ENCODE measurements at regions not wholly inside any gene's neighbourhood (a gene's known extent, or its start where the extent isn't known, plus 50 kb on each side); places are given as distances from the start of the nearest gene placed in this dataset.

DNA sequence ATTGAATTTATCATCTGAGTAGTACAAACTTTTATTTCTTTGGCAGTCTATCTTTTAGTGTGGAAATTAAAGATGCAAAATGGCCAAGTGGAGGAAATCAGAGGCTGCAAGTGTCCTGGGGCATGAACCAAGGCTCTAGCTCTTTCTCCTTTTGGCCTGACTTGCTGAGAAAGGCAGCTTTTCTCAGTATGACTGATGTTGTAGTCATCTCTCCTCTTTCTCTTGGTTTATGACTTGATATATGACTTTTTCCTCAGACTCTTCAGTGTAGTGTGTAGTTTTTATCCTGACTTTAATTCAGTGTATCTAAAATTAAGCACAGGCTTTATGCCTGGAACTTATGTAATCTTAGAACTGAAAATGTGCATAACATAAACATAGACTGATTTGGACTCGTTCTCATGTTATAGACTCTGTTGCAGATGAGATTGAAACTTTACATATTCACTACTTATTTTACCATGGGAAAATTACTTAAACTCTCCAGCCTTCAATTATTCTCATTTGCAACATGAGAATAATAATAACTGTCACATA is 65.7 kb downstream of the SLITRK5 start:
- H3K9ac ChIP-seq (ENCODE audit: low read depth in 1 of 2, low read length in 2 of 2), result no peak overlapping the region
- no peak overlapping the region for H3K27ac ChIP-seq (ENCODE audit: low read depth, low read length)
- H3K4me3 ChIP-seq (ENCODE audit: low read depth in 1 of 2, low read length in 2 of 2), result no peak overlapping the region
- H3K27me3 ChIP-seq (ENCODE audit: control insufficient read depth in 1 of 2, insufficient read depth in 2 of 2, low read length in 2 of 2), result no peaks in the 10 kb centered on the region
- no peaks in the 10 kb centered on the region for H3K9me3 ChIP-seq (ENCODE audit: control insufficient read depth in 1 of 2, low read length in 2 of 2)
- no peaks in the 10 kb centered on the region for H3K36me3 ChIP-seq (ENCODE audit: control insufficient read depth in 1 of 2, insufficient read depth in 2 of 2, low read length in 2 of 2)
- H3K4me1 ChIP-seq (ENCODE audit: control insufficient read depth in 1 of 2, insufficient read depth in 2 of 2, low read length in 2 of 2), result no peaks in the 10 kb centered on the region

GRCh38 chr13:87754097-87754496 is 82.9 kb downstream of the SLITRK5 start:
- Histone ChIP-seq H3K4me1 (ENCODE audit: control insufficient read depth in 1 of 2, insufficient read depth in 2 of 2, low read length in 2 of 2) (no peaks in the 10 kb centered on the region), H3K9ac (ENCODE audit: low read depth in 1 of 2, low read length in 2 of 2) (no peak overlapping the region), H3K36me3 (ENCODE audit: control insufficient read depth in 1 of 2, insufficient read depth in 2 of 2, low read length in 2 of 2) (no peaks in the 10 kb centered on the region), H3K27me3 (ENCODE audit: control insufficient read depth in 1 of 2, insufficient read depth in 2 of 2, low read length in 2 of 2) (no peaks in the 10 kb centered on the region), H3K4me3 (ENCODE audit: low read depth in 1 of 2, low read length in 2 of 2) (no peak overlapping the region), H3K27ac (ENCODE audit: low read depth, low read length) (no peak overlapping the region), H3K9me3 (ENCODE audit: control insufficient read depth in 1 of 2, low read length in 2 of 2) (no peaks in the 10 kb centered on the region)

DNA sequence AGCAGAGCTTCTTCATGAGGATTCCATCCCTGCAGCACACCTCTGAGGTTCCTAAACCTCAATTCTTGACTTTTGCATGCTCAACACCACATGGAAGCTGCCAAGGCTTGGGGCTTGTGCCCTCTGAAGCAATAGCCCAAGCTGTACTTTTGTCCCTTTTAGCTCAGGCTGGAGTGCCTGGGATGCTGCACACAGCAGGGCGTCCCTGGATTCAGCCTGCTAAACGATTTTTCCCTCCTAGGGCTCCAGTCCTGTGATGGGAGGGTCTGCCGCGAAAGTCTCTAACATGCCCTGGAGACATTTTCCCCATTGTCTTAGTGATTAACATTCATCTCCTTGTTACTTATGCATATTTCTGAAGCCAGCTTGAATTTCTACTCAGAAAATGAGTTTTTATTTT is 98.3 kb downstream of the SLITRK5 start:
- H3K27ac ChIP-seq (ENCODE audit: low read depth, low read length), result no peak overlapping the region

DNA sequence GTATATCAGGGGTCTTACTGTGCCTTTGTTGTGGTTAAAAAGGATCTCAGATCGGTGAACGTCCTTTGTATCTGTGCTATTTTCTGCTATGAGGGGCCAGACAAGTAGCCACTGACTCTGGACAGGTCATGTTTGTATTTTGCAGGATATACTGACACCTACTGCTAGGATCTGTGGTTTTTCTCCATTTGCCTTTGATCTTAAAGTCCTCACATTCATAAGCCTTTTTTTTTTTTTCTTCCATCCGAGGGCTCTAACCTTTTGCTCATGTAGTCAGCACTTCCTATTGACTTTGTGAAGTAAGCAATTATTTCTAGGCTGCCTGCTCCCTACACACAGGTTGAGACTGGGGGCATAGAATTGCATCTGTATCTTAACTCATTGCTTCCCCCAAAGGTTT is 106.2 kb downstream of the SLITRK5 start:
- H3K9ac ChIP-seq (ENCODE audit: low read depth in 1 of 2, low read length in 2 of 2), result no peak overlapping the region
- H3K4me1 ChIP-seq (ENCODE audit: control insufficient read depth in 1 of 2, insufficient read depth in 2 of 2, low read length in 2 of 2), result no peaks in the 10 kb centered on the region
- H3K27me3 ChIP-seq (ENCODE audit: control insufficient read depth in 1 of 2, insufficient read depth in 2 of 2, low read length in 2 of 2), result no peaks in the 10 kb centered on the region
- peaks cover 4 to 7% of the 10 kb centered on the region in 2 donors for H3K9me3 ChIP-seq (ENCODE audit: control insufficient read depth in 1 of 2, low read length in 2 of 2)
- H3K36me3 ChIP-seq (ENCODE audit: control insufficient read depth in 1 of 2, insufficient read depth in 2 of 2, low read length in 2 of 2), result no peaks in the 10 kb centered on the region
- no peak overlapping the region for H3K4me3 ChIP-seq (ENCODE audit: low read depth in 1 of 2, low read length in 2 of 2)
- no peak overlapping the region for H3K27ac ChIP-seq (ENCODE audit: low read depth, low read length)

More for the DNA sequence above, 98.3 kb downstream of the SLITRK5 start:
- Histone ChIP-seq H3K9me3 (ENCODE audit: control insufficient read depth in 1 of 2, low read length in 2 of 2) (peaks cover 0 to 4% of the 10 kb centered on the region in 2 donors), H3K4me1 (ENCODE audit: control insufficient read depth in 1 of 2, insufficient read depth in 2 of 2, low read length in 2 of 2) (no peaks in the 10 kb centered on the region), H3K4me3 (ENCODE audit: low read depth in 1 of 2, low read length in 2 of 2) (no peak overlapping the region), H3K9ac (ENCODE audit: low read depth in 1 of 2, low read length in 2 of 2) (no peak overlapping the region), H3K27me3 (ENCODE audit: control insufficient read depth in 1 of 2, insufficient read depth in 2 of 2, low read length in 2 of 2) (no peaks in the 10 kb centered on the region), H3K36me3 (ENCODE audit: control insufficient read depth in 1 of 2, insufficient read depth in 2 of 2, low read length in 2 of 2) (no peaks in the 10 kb centered on the region)

GRCh38 chr13:87778128-87778527 is 107.0 kb downstream of the SLITRK5 start:
- peaks cover 4 to 7% of the 10 kb centered on the region in 2 donors for H3K9me3 ChIP-seq (ENCODE audit: control insufficient read depth in 1 of 2, low read length in 2 of 2)
- H3K36me3 ChIP-seq (ENCODE audit: control insufficient read depth in 1 of 2, insufficient read depth in 2 of 2, low read length in 2 of 2), result no peaks in the 10 kb centered on the region
- no peaks in the 10 kb centered on the region for H3K4me1 ChIP-seq (ENCODE audit: control insufficient read depth in 1 of 2, insufficient read depth in 2 of 2, low read length in 2 of 2)
- H3K9ac ChIP-seq (ENCODE audit: low read depth in 1 of 2, low read length in 2 of 2), result no peak overlapping the region
- H3K4me3 ChIP-seq (ENCODE audit: low read depth in 1 of 2, low read length in 2 of 2), result no peak overlapping the region
- no peak overlapping the region for H3K27ac ChIP-seq (ENCODE audit: low read depth, low read length)
- H3K27me3 ChIP-seq (ENCODE audit: control insufficient read depth in 1 of 2, insufficient read depth in 2 of 2, low read length in 2 of 2), result no peaks in the 10 kb centered on the region

DNA sequence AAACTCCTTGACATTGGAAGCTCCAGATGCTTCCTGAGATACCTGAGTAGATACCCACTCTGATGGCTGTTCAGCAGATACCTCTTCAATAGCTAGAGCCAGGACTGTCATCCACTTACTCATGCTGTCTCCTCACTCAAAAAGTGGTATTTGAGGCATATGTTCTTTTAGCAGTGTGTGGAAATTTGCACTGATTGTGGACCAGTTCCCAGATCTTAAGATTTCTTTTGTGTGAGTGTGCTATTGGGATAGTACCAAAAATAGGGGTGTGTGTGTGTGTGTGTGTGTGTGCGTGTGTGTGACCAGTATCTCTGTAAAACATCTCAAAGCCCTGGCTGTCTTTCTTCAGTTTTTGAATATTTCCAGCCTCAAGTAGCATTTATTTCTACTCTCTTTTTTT is 108.3 kb downstream of the SLITRK5 start:
- no peaks in the 10 kb centered on the region for H3K36me3 ChIP-seq (ENCODE audit: control insufficient read depth in 1 of 2, insufficient read depth in 2 of 2, low read length in 2 of 2)
- H3K27ac ChIP-seq (ENCODE audit: low read depth, low read length), result no peak overlapping the region
- no peaks in the 10 kb centered on the region for H3K27me3 ChIP-seq (ENCODE audit: control insufficient read depth in 1 of 2, insufficient read depth in 2 of 2, low read length in 2 of 2)
- no peak overlapping the region for H3K9ac ChIP-seq (ENCODE audit: low read depth in 1 of 2, low read length in 2 of 2)
- peaks cover 4 to 12% of the 10 kb centered on the region in 2 donors for H3K9me3 ChIP-seq (ENCODE audit: control insufficient read depth in 1 of 2, low read length in 2 of 2)
- H3K4me1 ChIP-seq (ENCODE audit: control insufficient read depth in 1 of 2, insufficient read depth in 2 of 2, low read length in 2 of 2), result no peaks in the 10 kb centered on the region
- H3K4me3 ChIP-seq (ENCODE audit: low read depth in 1 of 2, low read length in 2 of 2), result no peak overlapping the region

DNA sequence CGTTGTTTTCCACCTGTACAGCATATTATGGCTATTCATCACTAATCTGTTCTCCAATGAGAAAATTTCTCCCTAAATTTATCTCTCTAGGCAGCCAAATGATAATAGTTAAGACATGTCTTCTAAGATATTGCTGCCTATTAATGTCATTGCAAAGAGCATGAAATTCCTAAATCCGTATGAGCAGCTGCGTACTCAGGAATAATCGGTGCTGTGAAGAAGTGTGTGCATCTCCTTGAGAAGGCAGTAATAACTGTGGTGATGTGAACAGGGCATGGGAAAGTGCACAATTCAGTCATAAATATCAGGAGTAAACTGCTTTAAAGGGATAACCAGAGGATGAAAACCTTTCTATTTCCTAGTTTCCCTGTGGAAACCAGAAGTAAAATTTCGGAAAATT is 112.2 kb downstream of the SLITRK5 start:
- no peaks in the 10 kb centered on the region for H3K36me3 ChIP-seq (ENCODE audit: control insufficient read depth in 1 of 2, insufficient read depth in 2 of 2, low read length in 2 of 2)
- H3K27me3 ChIP-seq (ENCODE audit: control insufficient read depth in 1 of 2, insufficient read depth in 2 of 2, low read length in 2 of 2), result no peaks in the 10 kb centered on the region
- no peak overlapping the region for H3K9ac ChIP-seq (ENCODE audit: low read depth in 1 of 2, low read length in 2 of 2)
- H3K27ac ChIP-seq (ENCODE audit: low read depth, low read length), result no peak overlapping the region
- no peak overlapping the region for H3K4me3 ChIP-seq (ENCODE audit: low read depth in 1 of 2, low read length in 2 of 2)
- no peaks in the 10 kb centered on the region for H3K4me1 ChIP-seq (ENCODE audit: control insufficient read depth in 1 of 2, insufficient read depth in 2 of 2, low read length in 2 of 2)
- H3K9me3 ChIP-seq (ENCODE audit: control insufficient read depth in 1 of 2, low read length in 2 of 2), result peaks cover 0 to 8% of the 10 kb centered on the region in 2 donors

- H3K9me3 ChIP-seq (ENCODE audit: control insufficient read depth in 1 of 2, low read length in 2 of 2), result peaks cover 0 to 4% of the 10 kb centered on the region in 2 donors
- no peaks in the 10 kb centered on the region for H3K4me1 ChIP-seq (ENCODE audit: control insufficient read depth in 1 of 2, insufficient read depth in 2 of 2, low read length in 2 of 2)
- no peaks in the 10 kb centered on the region for H3K27me3 ChIP-seq (ENCODE audit: control insufficient read depth in 1 of 2, insufficient read depth in 2 of 2, low read length in 2 of 2)
- no peak overlapping the region for H3K9ac ChIP-seq (ENCODE audit: low read depth in 1 of 2, low read length in 2 of 2)
- H3K36me3 ChIP-seq (ENCODE audit: control insufficient read depth in 1 of 2, insufficient read depth in 2 of 2, low read length in 2 of 2), result no peaks in the 10 kb centered on the region
- no peak overlapping the region for H3K27ac ChIP-seq (ENCODE audit: low read depth, low read length)
- H3K4me3 ChIP-seq (ENCODE audit: low read depth in 1 of 2, low read length in 2 of 2), result no peak overlapping the region
Observed at GRCh38 chr13:87788363-87788762, 117.2 kb downstream of the SLITRK5 start.

DNA sequence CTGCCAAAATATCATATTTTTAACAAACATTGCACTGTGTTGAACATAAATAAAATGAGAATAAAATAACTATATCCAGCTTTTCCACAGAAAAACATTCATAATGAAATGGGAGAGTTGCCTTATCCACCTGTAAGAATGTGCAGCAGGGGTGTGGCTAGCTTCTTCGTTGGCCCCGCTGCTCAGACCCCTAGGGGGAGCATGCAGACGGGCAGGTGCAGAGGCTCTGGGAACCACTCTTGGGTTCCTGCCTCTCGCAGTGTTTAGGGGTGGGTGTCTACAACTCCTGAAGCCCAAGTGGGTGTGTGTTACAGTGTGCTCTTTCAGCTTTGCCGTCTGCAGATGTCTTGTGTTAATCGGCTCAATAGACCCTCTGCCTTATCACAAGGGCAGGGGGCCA is 121.7 kb downstream of the SLITRK5 start:
- Histone ChIP-seq H3K27me3 (ENCODE audit: control insufficient read depth in 1 of 2, insufficient read depth in 2 of 2, low read length in 2 of 2) (no peaks in the 10 kb centered on the region), H3K9me3 (ENCODE audit: control insufficient read depth in 1 of 2, low read length in 2 of 2) (peaks cover 0 to 4% of the 10 kb centered on the region in 2 donors), H3K36me3 (ENCODE audit: control insufficient read depth in 1 of 2, insufficient read depth in 2 of 2, low read length in 2 of 2) (no peaks in the 10 kb centered on the region), H3K4me1 (ENCODE audit: control insufficient read depth in 1 of 2, insufficient read depth in 2 of 2, low read length in 2 of 2) (no peaks in the 10 kb centered on the region), H3K27ac (ENCODE audit: low read depth, low read length) (no peak overlapping the region), H3K9ac (ENCODE audit: low read depth in 1 of 2, low read length in 2 of 2) (no peak overlapping the region), H3K4me3 (ENCODE audit: low read depth in 1 of 2, low read length in 2 of 2) (no peak overlapping the region)

GRCh38 chr13:87798536-87798935 is 127.4 kb downstream of the SLITRK5 start:
- H3K9ac ChIP-seq (ENCODE audit: low read depth in 1 of 2, low read length in 2 of 2), result no peak overlapping the region
- H3K27ac ChIP-seq (ENCODE audit: low read depth, low read length), result no peak overlapping the region
- peaks cover 0 to under 1% of the 10 kb centered on the region in 2 donors for H3K9me3 ChIP-seq (ENCODE audit: control insufficient read depth in 1 of 2, low read length in 2 of 2)
- no peaks in the 10 kb centered on the region for H3K27me3 ChIP-seq (ENCODE audit: control insufficient read depth in 1 of 2, insufficient read depth in 2 of 2, low read length in 2 of 2)
- H3K4me3 ChIP-seq (ENCODE audit: low read depth in 1 of 2, low read length in 2 of 2), result no peak overlapping the region
- no peaks in the 10 kb centered on the region for H3K4me1 ChIP-seq (ENCODE audit: control insufficient read depth in 1 of 2, insufficient read depth in 2 of 2, low read length in 2 of 2)
- H3K36me3 ChIP-seq (ENCODE audit: control insufficient read depth in 1 of 2, insufficient read depth in 2 of 2, low read length in 2 of 2), result no peaks in the 10 kb centered on the region

DNA sequence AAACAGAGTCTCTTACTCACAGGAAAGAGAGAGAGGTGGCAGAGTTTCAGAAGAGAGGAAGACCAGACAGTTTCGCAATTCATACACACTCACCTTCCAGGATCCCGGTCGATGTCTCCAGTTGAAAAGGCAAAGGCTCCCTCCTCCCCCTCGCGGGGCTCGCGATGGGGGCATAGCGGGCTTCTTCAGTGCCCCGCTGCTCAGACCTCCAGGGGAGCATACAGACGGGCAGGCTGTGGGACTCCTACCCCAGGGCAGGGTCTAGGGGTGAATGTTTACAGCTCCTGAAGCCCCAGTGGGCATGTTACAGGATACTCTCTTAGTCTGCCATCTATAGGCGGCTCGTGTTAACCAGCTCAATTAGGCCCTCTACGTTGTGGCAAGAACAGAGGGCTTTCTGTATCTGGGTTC is 139.2 kb downstream of the SLITRK5 start:
- Histone ChIP-seq H3K9me3 (ENCODE audit: control insufficient read depth in 1 of 2, low read length in 2 of 2) (peaks cover 6% of the 10 kb centered on the region in 2 donors), H3K4me1 (ENCODE audit: control insufficient read depth in 1 of 2, insufficient read depth in 2 of 2, low read length in 2 of 2) (no peaks in the 10 kb centered on the region), H3K27ac (ENCODE audit: low read depth, low read length) (no peak overlapping the region), H3K9ac (ENCODE audit: low read depth in 1 of 2, low read length in 2 of 2) (no peak overlapping the region), H3K27me3 (ENCODE audit: control insufficient read depth in 1 of 2, insufficient read depth in 2 of 2, low read length in 2 of 2) (no peaks in the 10 kb centered on the region), H3K36me3 (ENCODE audit: control insufficient read depth in 1 of 2, insufficient read depth in 2 of 2, low read length in 2 of 2) (no peaks in the 10 kb centered on the region), H3K4me3 (ENCODE audit: low read depth in 1 of 2, low read length in 2 of 2) (no peak overlapping the region)
